Fibroblast of the aortic adventitia (primary cell): ENCODE measurements at regions not wholly inside any gene's neighbourhood (a gene's known extent, or its start where the extent isn't known, plus 50 kb on each side); places are given as distances from the start of the nearest gene placed in this dataset.

Experiments used
- DNase-seq: peaks from one replicate; pipeline ENCODE4 v3.0.0-alpha.2; 2010; ENCODE audit warnings: low read depth
- H3K4me3 ChIP-seq: 2 replicates; pipeline ENCODE4 v1.5.1; 2011; ENCODE audit warnings: low read depth, mild to moderate bottlenecking, control low read depth, low read length, moderate library complexity
- TF ChIP-seq, protein P1 (sequence below): IDR thresholded peaks from 2 replicates; pipeline ENCODE4 v1.5.1; 2011; ENCODE audit warnings: mild to moderate bottlenecking, low read length, control low read depth, inconsistent platforms; ENCODE audit not compliant: insufficient read depth

DNA sequence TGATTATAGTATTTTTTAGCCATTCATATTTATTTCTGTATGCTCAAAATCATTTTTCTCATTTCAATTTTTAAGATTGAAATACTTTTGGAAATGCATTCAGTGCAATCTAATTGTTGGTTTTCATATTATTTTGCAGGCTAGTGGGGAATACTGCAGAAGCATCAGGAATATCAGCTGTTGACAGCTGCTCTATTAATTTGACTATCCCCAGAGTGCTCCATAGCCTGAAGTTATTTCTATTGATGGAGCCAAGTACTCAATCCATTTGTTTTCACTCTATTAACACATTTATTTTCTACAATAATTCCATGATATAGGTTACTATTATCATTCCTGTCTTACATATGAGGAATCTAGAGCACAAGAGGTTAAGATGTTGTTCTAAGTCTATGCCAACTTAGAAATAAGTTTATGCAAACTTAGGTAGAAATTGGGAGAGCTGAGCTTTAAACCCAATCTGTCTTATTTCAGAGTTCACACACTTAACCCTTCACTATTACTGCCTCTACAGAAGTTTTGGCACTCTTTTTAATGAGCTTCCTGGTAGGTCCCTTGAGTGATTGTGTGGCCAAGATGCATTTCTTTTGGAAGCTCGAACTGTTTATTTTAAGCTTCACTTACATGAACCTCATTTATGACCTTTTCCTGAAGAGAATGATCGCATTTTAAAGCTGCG lies 65.6 kb upstream of the PCDH18 start:
- no peak for DNase-seq
- no peak overlapping the region for H3K4me3 ChIP-seq
- TF ChIP-seq, protein P1, sequence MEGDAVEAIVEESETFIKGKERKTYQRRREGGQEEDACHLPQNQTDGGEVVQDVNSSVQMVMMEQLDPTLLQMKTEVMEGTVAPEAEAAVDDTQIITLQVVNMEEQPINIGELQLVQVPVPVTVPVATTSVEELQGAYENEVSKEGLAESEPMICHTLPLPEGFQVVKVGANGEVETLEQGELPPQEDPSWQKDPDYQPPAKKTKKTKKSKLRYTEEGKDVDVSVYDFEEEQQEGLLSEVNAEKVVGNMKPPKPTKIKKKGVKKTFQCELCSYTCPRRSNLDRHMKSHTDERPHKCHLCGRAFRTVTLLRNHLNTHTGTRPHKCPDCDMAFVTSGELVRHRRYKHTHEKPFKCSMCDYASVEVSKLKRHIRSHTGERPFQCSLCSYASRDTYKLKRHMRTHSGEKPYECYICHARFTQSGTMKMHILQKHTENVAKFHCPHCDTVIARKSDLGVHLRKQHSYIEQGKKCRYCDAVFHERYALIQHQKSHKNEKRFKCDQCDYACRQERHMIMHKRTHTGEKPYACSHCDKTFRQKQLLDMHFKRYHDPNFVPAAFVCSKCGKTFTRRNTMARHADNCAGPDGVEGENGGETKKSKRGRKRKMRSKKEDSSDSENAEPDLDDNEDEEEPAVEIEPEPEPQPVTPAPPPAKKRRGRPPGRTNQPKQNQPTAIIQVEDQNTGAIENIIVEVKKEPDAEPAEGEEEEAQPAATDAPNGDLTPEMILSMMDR, result no peak

DNA sequence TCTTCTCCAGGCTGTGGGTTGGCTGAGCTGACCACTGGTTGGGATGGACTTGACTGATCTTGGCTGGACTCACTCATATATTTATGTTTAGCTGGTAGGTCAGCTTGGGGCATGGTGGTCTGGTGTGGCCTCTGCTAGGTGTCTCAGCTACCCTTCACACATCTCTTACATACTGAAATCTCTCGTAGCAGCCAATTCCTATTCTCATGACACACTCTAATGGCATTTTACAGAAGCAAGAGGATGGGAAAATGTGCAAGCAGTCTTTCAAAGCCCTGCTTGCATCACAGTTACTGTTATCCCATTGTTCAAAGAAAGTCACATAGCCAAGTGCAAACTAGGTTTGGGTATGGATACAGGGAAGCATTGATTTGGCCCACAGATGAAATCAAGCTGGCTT lies 55.5 kb upstream of the PCDH18 start:
- TF ChIP-seq, protein P1, result no peak
- no peak overlapping the region for H3K4me3 ChIP-seq
- peak; percentile 66 for DNase-seq

DNA sequence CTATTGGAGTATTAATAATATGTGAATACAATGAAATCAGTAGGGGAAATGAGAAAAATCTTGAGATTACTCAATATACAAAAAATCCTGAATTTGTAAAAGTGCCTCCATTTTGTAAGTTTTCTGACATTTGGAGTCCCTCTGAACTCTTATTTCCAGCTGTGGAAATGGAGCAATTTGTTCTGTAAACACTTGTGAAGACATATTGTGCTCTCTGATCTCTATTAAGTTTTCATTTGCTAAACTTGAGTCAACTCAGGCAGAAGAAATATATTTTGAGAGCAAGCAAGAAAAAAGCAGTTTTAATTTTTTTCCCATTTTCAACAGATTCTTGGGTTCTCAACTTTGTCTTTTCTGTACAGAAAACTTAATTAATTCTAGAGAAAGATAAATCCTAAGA lies 51.4 kb upstream of the PCDH18 start:
- no peak for DNase-seq
- TF ChIP-seq, protein P1, result no peak
- H3K4me3 ChIP-seq, result no peak overlapping the region
